ENCODE measurements at regions not wholly inside any gene's neighbourhood (a gene's known extent, or its start where the extent isn't known, plus 50 kb on each side); places are given as distances from the start of the nearest gene placed in this dataset.
"Not testable (repeated sequence)": the region's sequence is repeated elsewhere in the genome, so short reads cannot be mapped to it uniquely, and the experiment has no call there.

GRCh38 chr9:79103257-79103656, 468.5 kb upstream of the TLE4 start:
- H3K36me3 Mint-ChIP-seq (ENCODE audit: low read depth); H3K4me3 Mint-ChIP-seq; DNase-seq; H3K27ac Mint-ChIP-seq; H3K9me3 Mint-ChIP-seq; CTCF ChIA-PET; POLR2A ChIA-PET; H3K4me1 Mint-ChIP-seq; H3K27me3 Mint-ChIP-seq: not testable (repeated sequence)

GRCh38 chr9:79104216-79104615, 467.5 kb upstream of the TLE4 start:
- no peaks in the 10 kb centered on the region for H3K36me3 Mint-ChIP-seq (ENCODE audit: low read depth)
- ChIA-PET POLR2A (no interaction called here), CTCF (no interaction called here)
- no peak overlapping the region for H3K4me3 Mint-ChIP-seq
- no peaks in the 10 kb centered on the region for H3K4me1 Mint-ChIP-seq
- H3K27me3 Mint-ChIP-seq = no peaks in the 10 kb centered on the region
- H3K27ac Mint-ChIP-seq = no peak overlapping the region
- no peak for DNase-seq
- peaks cover 7% of the 10 kb centered on the region for H3K9me3 Mint-ChIP-seq

- Mint-ChIP-seq H3K4me3 (no peak overlapping the region), H3K4me1 (no peaks in the 10 kb centered on the region), H3K27ac (no peak overlapping the region), H3K36me3 (ENCODE audit: low read depth) (no peaks in the 10 kb centered on the region), H3K9me3 (peaks cover 7% of the 10 kb centered on the region), H3K27me3 (no peaks in the 10 kb centered on the region)
- POLR2A ChIA-PET = no interaction called here
- no peak for DNase-seq
- CTCF ChIA-PET = no interaction called here
These were observed 466.8 kb upstream of the TLE4 start for GRCh38 chr9:79104951-79105350.

- POLR2A ChIA-PET = no interaction called here
- Mint-ChIP-seq H3K27me3 (no peaks in the 10 kb centered on the region), H3K4me1 (no peaks in the 10 kb centered on the region), H3K9me3 (peaks cover 7% of the 10 kb centered on the region), H3K4me3 (no peak overlapping the region), H3K27ac (no peak overlapping the region), H3K36me3 (ENCODE audit: low read depth) (no peaks in the 10 kb centered on the region)
- no peak for DNase-seq
- CTCF ChIA-PET = no interaction called here
These were observed 463.7 kb upstream of the TLE4 start for GRCh38 chr9:79107911-79108676.

GRCh38 chr9:79111653-79112052, 460.1 kb upstream of the TLE4 start:
- Mint-ChIP-seq H3K9me3 (peaks cover 5% of the 10 kb centered on the region), H3K4me1 (no peaks in the 10 kb centered on the region), H3K27me3 (no peaks in the 10 kb centered on the region), H3K4me3 (no peak overlapping the region), H3K27ac (no peak overlapping the region), H3K36me3 (ENCODE audit: low read depth) (no peaks in the 10 kb centered on the region)
- ChIA-PET CTCF (no interaction called here), POLR2A (no interaction called here)
- no peak for DNase-seq

- CTCF ChIA-PET = no interaction called here
- Mint-ChIP-seq H3K27ac (no peak overlapping the region), H3K9me3 (no peaks in the 10 kb centered on the region), H3K36me3 (ENCODE audit: low read depth) (no peaks in the 10 kb centered on the region), H3K27me3 (no peaks in the 10 kb centered on the region), H3K4me1 (no peaks in the 10 kb centered on the region), H3K4me3 (no peak overlapping the region)
- no peak for DNase-seq
- POLR2A ChIA-PET = no interaction called here
These were observed 456.6 kb upstream of the TLE4 start for GRCh38 chr9:79115176-79115575.

- H3K4me3 Mint-ChIP-seq = no peak overlapping the region
- H3K36me3 Mint-ChIP-seq (ENCODE audit: low read depth) = no peaks in the 10 kb centered on the region
- POLR2A ChIA-PET = no interaction called here
- H3K27me3 Mint-ChIP-seq = no peaks in the 10 kb centered on the region
- no peak for DNase-seq
- H3K27ac Mint-ChIP-seq = no peak overlapping the region
- CTCF ChIA-PET = no interaction called here
- no peaks in the 10 kb centered on the region for H3K4me1 Mint-ChIP-seq
- no peaks in the 10 kb centered on the region for H3K9me3 Mint-ChIP-seq
These were observed 455.7 kb upstream of the TLE4 start for GRCh38 chr9:79116041-79116440.

- CTCF ChIA-PET = no interaction called here
- POLR2A ChIA-PET = no interaction called here
- Mint-ChIP-seq H3K4me1 (no peaks in the 10 kb centered on the region), H3K27me3 (no peaks in the 10 kb centered on the region), H3K36me3 (ENCODE audit: low read depth) (no peaks in the 10 kb centered on the region), H3K9me3 (no peaks in the 10 kb centered on the region), H3K4me3 (no peak overlapping the region), H3K27ac (no peak overlapping the region)
- DNase-seq = no peak
These were observed 455.1 kb upstream of the TLE4 start for GRCh38 chr9:79116709-79117108.

- Mint-ChIP-seq H3K9me3 (no peaks in the 10 kb centered on the region), H3K27me3 (no peaks in the 10 kb centered on the region), H3K4me1 (no peaks in the 10 kb centered on the region), H3K36me3 (ENCODE audit: low read depth) (no peaks in the 10 kb centered on the region), H3K4me3 (no peak overlapping the region), H3K27ac (no peak overlapping the region)
- no peak for DNase-seq
- ChIA-PET POLR2A (no interaction called here), CTCF (no interaction called here)
These were observed 451.2 kb upstream of the TLE4 start for GRCh38 chr9:79120533-79120932.

- ChIA-PET CTCF (no interaction called here), POLR2A (no interaction called here)
- Mint-ChIP-seq H3K4me1 (no peaks in the 10 kb centered on the region), H3K27ac (no peak overlapping the region), H3K36me3 (ENCODE audit: low read depth) (no peaks in the 10 kb centered on the region), H3K27me3 (no peaks in the 10 kb centered on the region), H3K9me3 (no peaks in the 10 kb centered on the region), H3K4me3 (no peak overlapping the region)
- DNase-seq = no peak
These were observed 450.8 kb upstream of the TLE4 start for GRCh38 chr9:79120941-79121340.

- DNase-seq = no peak
- ChIA-PET CTCF (no interaction called here), POLR2A (no interaction called here)
- Mint-ChIP-seq H3K27me3 (no peaks in the 10 kb centered on the region), H3K4me1 (no peaks in the 10 kb centered on the region), H3K4me3 (no peak overlapping the region), H3K27ac (no peak overlapping the region), H3K36me3 (ENCODE audit: low read depth) (no peaks in the 10 kb centered on the region), H3K9me3 (no peaks in the 10 kb centered on the region)
These were observed 448.4 kb upstream of the TLE4 start for GRCh38 chr9:79123415-79123814.

GRCh38 chr9:79127661-79128060, 444.1 kb upstream of the TLE4 start:
- CTCF ChIA-PET = interaction anchor here (0.7 kb wide), 1 partner anchor 47 kb away, joined by 3 read pairs; no protein-coding TSS in a partner anchor

GRCh38 chr9:79129865-79130480, 441.8 kb upstream of the TLE4 start:
- Mint-ChIP-seq H3K36me3 (ENCODE audit: low read depth) (no peaks in the 10 kb centered on the region), H3K9me3 (no peaks in the 10 kb centered on the region), H3K4me3 (no peak overlapping the region), H3K27me3 (no peaks in the 10 kb centered on the region), H3K4me1 (no peaks in the 10 kb centered on the region), H3K27ac (no peak overlapping the region)
- DNase-seq = peak; percentile 11
- ChIA-PET CTCF (no interaction called here), POLR2A (no interaction called here)

More at GRCh38 chr9:79127661-79128060, 444.1 kb upstream of the TLE4 start:
- Mint-ChIP-seq H3K36me3 (ENCODE audit: low read depth) (no peaks in the 10 kb centered on the region), H3K4me1 (no peaks in the 10 kb centered on the region), H3K27ac (no peak overlapping the region), H3K27me3 (no peaks in the 10 kb centered on the region), H3K4me3 (no peak overlapping the region), H3K9me3 (no peaks in the 10 kb centered on the region)
- POLR2A ChIA-PET = no interaction called here
- DNase-seq = no peak

- Mint-ChIP-seq H3K9me3 (no peaks in the 10 kb centered on the region), H3K27ac (no peak overlapping the region), H3K36me3 (ENCODE audit: low read depth) (no peaks in the 10 kb centered on the region), H3K4me3 (no peak overlapping the region), H3K27me3 (no peaks in the 10 kb centered on the region), H3K4me1 (no peaks in the 10 kb centered on the region)
- CTCF ChIA-PET = no interaction called here
- POLR2A ChIA-PET = no interaction called here
- no peak for DNase-seq
These were observed 440.5 kb upstream of the TLE4 start for GRCh38 chr9:79131246-79131774.
